ENCODE measurements at regions not wholly inside any gene's neighbourhood (a gene's known extent, or its start where the extent isn't known, plus 50 kb on each side); places are given as distances from the start of the nearest gene placed in this dataset.

DNA sequence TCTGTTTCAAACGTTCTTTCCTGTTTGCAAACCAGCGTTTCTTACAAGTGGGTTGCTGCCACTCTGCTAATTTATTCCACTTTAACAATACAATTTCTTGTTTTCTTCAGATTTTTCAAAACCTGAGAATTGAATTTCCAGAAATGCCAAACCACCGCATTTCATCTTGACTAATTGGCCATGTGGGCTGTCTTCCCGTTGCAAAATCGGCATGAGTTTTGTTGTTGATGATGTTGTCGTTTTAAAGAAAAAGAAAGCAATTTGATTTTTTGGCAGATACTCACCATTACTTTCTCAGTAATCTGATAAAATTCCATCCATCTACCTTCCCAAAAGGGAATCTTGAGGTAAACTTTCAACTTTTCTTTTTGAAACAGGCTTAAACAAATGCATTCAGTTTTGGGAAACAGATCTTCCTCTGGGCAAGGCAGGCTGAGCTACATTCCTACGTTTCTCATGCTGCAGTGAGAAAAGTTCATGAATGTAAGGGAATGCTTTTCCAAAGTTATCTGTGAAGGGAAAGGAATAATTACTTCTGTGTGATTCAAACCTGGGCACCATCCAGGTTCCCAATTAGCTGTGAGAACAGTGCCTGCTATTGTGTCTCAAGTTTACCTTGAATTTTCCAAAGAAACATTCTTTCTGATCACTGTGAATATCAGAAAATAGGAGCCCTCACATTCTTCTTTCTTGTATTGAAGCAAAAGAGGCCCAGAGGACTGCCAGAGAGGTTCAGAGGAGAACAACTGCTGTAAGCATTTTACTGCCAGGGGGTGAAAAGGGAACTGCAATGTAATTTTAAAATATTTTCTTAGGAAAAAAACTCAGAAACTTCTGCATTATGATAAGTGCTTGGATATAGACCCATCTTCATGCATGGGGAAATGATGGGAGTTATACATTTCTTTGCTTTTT lies 100.7 kb upstream of the TUT7 start:
- Histone ChIP-seq H3K4ac (ENCODE audit: low read depth, low read length) (no peak overlapping the region), H3K9me3 (ENCODE audit: control insufficient read depth, insufficient read depth, low read length) (0 out of 2 replicates have a peak, but pooled peaks cover 2% of the 10 kb centered on the region), H3K4me3 (ENCODE audit: insufficient read depth, low read depth, low read length) (no peak overlapping the region), H3K9ac (ENCODE audit: low read depth, low read length) (no peak overlapping the region), H3K27ac (ENCODE audit: insufficient read depth, low read length) (no peak overlapping the region), H4K5ac (ENCODE audit: low read depth, low read length) (no peak overlapping the region), H2AK9ac (replicated peaks; ENCODE audit: low read depth, low read length, poor library complexity) (no peak overlapping the region), H4K91ac (ENCODE audit: insufficient read depth, low read depth, low read length) (no peak overlapping the region), H2BK20ac (ENCODE audit: low read depth, low read length) (no peak overlapping the region), H2AK5ac (ENCODE audit: low read depth, low read length) (no peak overlapping the region), H3K9me1 (ENCODE audit: insufficient read depth, low read length) (no peaks in the 10 kb centered on the region), H3K14ac (replicated peaks; ENCODE audit: low read depth, low read length) (no peak overlapping the region), H4K20me1 (ENCODE audit: insufficient read depth, low read length) (no peaks in the 10 kb centered on the region), H2AFZ (replicated peaks; ENCODE audit: low read length, poor library complexity) (no peak overlapping the region), H3K18ac (ENCODE audit: low read depth, low read length) (no peak overlapping the region), H3K56ac (ENCODE audit: extremely low read depth, insufficient read depth, low read length) (no peak overlapping the region), H3K4me1 (ENCODE audit: control insufficient read depth, insufficient read depth, low read length) (no peaks in the 10 kb centered on the region; the same call in 1 of the 2 replicates), H2BK120ac (ENCODE audit: low read depth, low read length) (no peak overlapping the region), H3K4me2 (ENCODE audit: low read depth, low read length) (peak overlapping the region; percentile 55), H2BK5ac (ENCODE audit: low read depth, low read length, poor library complexity, severe bottlenecking) (no peak overlapping the region), H3K27me3 (ENCODE audit: control insufficient read depth, insufficient read depth, low read length) (no peaks in the 10 kb centered on the region; the same call in 1 of the 2 replicates), H3K23ac (ENCODE audit: low read depth, low read length) (no peak overlapping the region), H3K79me1 (ENCODE audit: low read depth in 1 of 2, low read length in 2 of 2) (no peaks in the 10 kb centered on the region), H2BK15ac (ENCODE audit: low read depth, low read length) (no peak overlapping the region), H4K8ac (ENCODE audit: low read depth in 2 of 2, low read length in 2 of 2) (no peak overlapping the region), H3K36me3 (ENCODE audit: control insufficient read depth, insufficient read depth, low read length) (no peaks in the 10 kb centered on the region)
- DNase-seq (peak; percentile 1), ATAC-seq (ENCODE audit: low read depth) (peak; percentile 63)
- intact Hi-C loops (cut with micrococcal nuclease) (no loop called here), in situ Hi-C loops (cut with MboI; ENCODE audit: low sequenced_read_pairs) (no loop called here), dilution Hi-C loops (cut with HindIII; ENCODE audit: low sequenced_read_pairs, unreplicated experiment) (no loop called here)
- BruUV-seq (replicated peaks): no TSS peak
- WGBS, 2 experiments (ENCODE audit: extremely low coverage in 2 of 2, insufficient read length in 1 of 2): 6% methylated on average over 3 of the region's 7 CpGs; no CpG with 5 or more reads in 1 of the 2 experiments
- TF ChIP-seq, protein P1, sequence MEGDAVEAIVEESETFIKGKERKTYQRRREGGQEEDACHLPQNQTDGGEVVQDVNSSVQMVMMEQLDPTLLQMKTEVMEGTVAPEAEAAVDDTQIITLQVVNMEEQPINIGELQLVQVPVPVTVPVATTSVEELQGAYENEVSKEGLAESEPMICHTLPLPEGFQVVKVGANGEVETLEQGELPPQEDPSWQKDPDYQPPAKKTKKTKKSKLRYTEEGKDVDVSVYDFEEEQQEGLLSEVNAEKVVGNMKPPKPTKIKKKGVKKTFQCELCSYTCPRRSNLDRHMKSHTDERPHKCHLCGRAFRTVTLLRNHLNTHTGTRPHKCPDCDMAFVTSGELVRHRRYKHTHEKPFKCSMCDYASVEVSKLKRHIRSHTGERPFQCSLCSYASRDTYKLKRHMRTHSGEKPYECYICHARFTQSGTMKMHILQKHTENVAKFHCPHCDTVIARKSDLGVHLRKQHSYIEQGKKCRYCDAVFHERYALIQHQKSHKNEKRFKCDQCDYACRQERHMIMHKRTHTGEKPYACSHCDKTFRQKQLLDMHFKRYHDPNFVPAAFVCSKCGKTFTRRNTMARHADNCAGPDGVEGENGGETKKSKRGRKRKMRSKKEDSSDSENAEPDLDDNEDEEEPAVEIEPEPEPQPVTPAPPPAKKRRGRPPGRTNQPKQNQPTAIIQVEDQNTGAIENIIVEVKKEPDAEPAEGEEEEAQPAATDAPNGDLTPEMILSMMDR (conservative IDR thresholded peaks at IDR 0.05; ENCODE audit: low read depth, low read length): no peak
- no peak for TF ChIP-seq NFE2L2 (IDR thresholded peaks at IDR 0.05; ENCODE audit: low read depth, low read length)
- TF ChIP-seq POLR2A (IDR thresholded peaks at IDR 0.05; ENCODE audit: low read depth, low read length): no peak
- TF ChIP-seq, protein P2, sequence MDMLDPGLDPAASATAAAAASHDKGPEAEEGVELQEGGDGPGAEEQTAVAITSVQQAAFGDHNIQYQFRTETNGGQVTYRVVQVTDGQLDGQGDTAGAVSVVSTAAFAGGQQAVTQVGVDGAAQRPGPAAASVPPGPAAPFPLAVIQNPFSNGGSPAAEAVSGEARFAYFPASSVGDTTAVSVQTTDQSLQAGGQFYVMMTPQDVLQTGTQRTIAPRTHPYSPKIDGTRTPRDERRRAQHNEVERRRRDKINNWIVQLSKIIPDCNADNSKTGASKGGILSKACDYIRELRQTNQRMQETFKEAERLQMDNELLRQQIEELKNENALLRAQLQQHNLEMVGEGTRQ (IDR thresholded peaks at IDR 0.05; ENCODE audit: low read depth, low read length): no peak
- no peak for TF ChIP-seq RFX5 (IDR thresholded peaks at IDR 0.05; ENCODE audit: low read depth, low read length)
- TF ChIP-seq, protein P3, sequence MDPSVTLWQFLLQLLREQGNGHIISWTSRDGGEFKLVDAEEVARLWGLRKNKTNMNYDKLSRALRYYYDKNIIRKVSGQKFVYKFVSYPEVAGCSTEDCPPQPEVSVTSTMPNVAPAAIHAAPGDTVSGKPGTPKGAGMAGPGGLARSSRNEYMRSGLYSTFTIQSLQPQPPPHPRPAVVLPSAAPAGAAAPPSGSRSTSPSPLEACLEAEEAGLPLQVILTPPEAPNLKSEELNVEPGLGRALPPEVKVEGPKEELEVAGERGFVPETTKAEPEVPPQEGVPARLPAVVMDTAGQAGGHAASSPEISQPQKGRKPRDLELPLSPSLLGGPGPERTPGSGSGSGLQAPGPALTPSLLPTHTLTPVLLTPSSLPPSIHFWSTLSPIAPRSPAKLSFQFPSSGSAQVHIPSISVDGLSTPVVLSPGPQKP (IDR thresholded peaks at IDR 0.05; ENCODE audit: borderline replicate concordance, low read depth, low read length): no peak
- ChIA-PET CTCF (interaction anchor here (1.4 to 1.6 kb wide), 2 partner anchors 21 to 253 kb away, joined by 5 read pairs; no protein-coding TSS in a partner anchor), POLR2A (ENCODE audit: unreplicated experiment) (no interaction called here)
